Epithelial cell of esophagus (primary cell): ENCODE measurements at regions not wholly inside any gene's neighbourhood (a gene's known extent, or its start where the extent isn't known, plus 50 kb on each side); places are given as distances from the start of the nearest gene placed in this dataset.
A peak's percentile ranks its signal among the peaks of the same experiment; 100 is the strongest.
"Not testable (repeated sequence)": the region's sequence is repeated elsewhere in the genome, so short reads cannot be mapped to it uniquely, and the experiment has no call there.

Experiments used
- DNase-seq: peaks from one replicate; pipeline ENCODE4 v3.0.0; 2010; ENCODE audit warnings: low read depth
- H3K4me3 ChIP-seq: 2 replicates; pipeline ENCODE4 v1.5.1; 2011; ENCODE audit warnings: mild to moderate bottlenecking, low read length, control low read depth
- TF ChIP-seq, protein P1 (sequence below): IDR thresholded peaks from 2 replicates; pipeline ENCODE4 v1.5.1; 2011; ENCODE audit warnings: low read depth, mild to moderate bottlenecking, low read length, control low read depth, inconsistent platforms; ENCODE audit not compliant: insufficient read depth; ENCODE audit errors: missing control alignments

DNA sequence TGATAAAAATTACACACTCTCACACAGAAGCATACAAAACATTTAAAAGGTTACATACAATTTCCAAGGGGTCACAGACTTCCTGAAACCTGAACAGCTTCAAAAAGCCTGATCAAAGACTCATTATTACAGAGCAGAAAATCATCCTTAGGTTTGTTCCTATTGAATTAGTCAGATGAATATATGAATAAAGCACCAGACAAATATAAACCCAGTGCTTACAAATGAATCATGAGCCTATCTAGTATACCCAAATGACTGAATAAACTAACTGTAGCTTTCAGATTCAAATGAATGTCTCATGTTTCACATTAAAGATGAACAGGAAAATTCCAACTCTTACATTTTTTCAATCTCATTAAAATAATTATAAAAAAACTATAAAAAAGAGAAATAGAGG is 550.3 kb downstream of the SUCLG1 start:
- peak; percentile 23 for DNase-seq
- TF ChIP-seq, protein P1, sequence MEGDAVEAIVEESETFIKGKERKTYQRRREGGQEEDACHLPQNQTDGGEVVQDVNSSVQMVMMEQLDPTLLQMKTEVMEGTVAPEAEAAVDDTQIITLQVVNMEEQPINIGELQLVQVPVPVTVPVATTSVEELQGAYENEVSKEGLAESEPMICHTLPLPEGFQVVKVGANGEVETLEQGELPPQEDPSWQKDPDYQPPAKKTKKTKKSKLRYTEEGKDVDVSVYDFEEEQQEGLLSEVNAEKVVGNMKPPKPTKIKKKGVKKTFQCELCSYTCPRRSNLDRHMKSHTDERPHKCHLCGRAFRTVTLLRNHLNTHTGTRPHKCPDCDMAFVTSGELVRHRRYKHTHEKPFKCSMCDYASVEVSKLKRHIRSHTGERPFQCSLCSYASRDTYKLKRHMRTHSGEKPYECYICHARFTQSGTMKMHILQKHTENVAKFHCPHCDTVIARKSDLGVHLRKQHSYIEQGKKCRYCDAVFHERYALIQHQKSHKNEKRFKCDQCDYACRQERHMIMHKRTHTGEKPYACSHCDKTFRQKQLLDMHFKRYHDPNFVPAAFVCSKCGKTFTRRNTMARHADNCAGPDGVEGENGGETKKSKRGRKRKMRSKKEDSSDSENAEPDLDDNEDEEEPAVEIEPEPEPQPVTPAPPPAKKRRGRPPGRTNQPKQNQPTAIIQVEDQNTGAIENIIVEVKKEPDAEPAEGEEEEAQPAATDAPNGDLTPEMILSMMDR, result no peak
- H3K4me3 ChIP-seq, result no peak overlapping the region

DNA sequence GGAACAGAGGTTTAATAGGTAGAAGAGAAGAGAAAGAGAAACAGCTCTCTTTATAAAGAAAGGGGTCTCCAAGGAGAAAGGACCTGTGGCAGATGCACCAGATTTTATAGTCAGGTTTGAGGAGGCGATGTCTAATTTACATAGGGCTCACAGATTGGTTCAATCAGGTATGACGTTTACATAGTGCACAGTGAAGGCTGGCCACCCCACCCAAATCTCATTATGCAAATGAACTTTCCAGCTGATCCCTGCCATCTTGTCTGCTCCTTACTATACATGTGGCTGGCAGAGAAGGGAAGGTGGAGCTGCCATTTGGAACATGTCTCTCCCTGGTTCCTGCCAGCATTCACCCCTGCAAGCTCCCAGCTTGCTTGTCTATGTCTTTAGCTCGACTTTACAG is 557.8 kb downstream of the SUCLG1 start:
- H3K4me3 ChIP-seq, result no peak overlapping the region
- no peak for DNase-seq
- TF ChIP-seq, protein P1, result no peak

DNA sequence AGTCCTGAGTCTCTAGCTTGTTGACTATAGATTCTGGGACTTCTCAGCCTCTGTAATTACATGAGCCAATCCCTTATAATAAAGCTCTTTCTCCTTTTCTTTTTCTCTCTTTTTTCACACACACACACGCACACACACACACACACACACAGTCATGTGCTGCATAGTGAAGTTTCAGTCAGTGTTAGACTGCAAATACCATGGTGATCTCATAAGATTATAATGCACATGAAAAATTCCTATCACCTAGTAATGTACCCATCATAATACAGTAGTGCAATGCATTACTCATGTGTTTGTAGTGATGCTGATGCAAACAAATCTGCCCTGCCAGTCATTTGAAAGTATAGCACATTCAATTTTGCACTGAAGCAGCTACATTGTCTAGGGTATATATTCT is 558.2 kb downstream of the SUCLG1 start:
- TF ChIP-seq, protein P1, result no peak
- DNase-seq, result peak; percentile 89
- no peak overlapping the region for H3K4me3 ChIP-seq

DNA sequence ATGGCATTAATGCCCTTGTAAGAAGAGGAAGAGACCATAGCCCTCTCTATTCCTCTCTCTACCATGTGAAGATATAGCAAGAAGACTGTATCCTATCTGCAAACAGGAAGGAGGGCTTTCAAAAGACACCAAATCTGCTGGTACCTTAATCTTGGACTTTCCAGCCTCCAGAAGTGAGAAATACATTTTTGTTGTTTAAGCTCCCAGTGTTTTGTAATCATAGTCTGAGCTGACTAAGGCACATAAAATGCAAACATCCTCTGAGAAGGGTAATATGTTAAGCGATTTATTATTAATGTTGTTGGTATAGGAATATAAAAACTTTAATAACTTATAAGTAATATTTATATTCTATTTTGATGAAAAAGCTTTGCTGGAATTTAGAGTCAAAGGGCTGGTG is 559.8 kb downstream of the SUCLG1 start:
- TF ChIP-seq, protein P1, result no peak
- peak; percentile 65 for DNase-seq

DNA sequence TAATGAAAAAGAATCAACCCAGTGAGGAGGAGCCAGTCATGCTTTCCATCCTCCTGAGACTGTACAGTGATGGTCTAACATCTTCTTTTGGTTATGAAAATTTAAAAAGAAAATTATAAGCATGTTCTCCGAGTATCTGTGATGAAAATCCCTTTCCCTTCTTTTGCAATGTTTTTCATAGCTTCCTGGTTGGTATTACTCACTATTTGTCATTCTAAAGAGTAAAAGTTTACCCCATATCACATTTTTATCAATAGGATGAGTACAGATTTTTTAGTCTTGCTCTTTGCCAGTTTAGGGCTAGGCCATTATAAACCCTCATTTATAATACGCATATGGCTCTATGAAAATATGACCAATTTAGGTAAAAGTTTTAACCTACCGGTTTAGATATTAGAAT is 564.1 kb downstream of the SUCLG1 start:
- peak; percentile 43 for DNase-seq
- H3K4me3 ChIP-seq, result no peak overlapping the region
- TF ChIP-seq, protein P1, result no peak

More for the DNA sequence above, 559.8 kb downstream of the SUCLG1 start:
- no peak overlapping the region for H3K4me3 ChIP-seq

DNA sequence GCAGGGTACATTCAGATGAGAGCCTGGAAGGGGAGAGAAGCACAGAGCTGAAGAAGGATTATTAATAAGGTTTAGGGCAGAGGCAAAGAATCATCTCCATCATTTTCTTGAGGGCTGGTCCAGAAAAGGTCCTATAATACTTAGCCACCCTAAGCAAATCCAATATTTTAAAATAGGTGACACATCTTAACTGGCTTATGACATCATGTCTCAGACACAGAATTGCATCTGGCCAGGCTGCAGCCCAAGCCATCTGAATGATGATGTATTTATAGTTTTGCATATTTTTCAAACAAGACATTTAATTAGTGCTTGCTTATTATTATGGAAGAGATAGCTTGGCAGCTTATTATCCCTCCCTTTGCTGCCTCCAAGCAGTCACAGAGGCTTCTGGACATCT is 571.3 kb downstream of the SUCLG1 start:
- TF ChIP-seq, protein P1, result no peak
- no peak for DNase-seq
- no peak overlapping the region for H3K4me3 ChIP-seq

DNA sequence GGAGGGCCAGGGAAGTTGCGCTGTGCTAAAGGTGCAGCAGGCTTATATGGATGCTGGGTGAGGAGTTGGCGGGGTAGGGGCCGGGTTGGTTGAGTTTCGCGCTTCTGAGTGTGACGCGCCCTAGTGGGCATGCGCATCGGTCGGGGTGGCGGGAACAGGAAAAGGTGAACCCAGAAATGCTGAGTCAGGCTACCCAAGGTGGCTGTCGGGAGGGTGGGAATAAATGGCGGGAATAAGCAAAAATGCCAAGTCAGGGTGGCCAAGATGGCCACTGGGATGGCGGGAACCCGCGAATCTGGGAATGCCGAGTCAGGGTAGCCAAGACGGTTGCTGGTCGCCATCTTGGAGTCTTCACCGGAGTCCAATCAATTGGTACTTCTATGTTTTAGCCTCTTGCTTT is 580.0 kb downstream of the SUCLG1 start:
- TF ChIP-seq, protein P1, result no peak
- DNase-seq, result no peak
- H3K4me3 ChIP-seq, result no peak overlapping the region

DNA sequence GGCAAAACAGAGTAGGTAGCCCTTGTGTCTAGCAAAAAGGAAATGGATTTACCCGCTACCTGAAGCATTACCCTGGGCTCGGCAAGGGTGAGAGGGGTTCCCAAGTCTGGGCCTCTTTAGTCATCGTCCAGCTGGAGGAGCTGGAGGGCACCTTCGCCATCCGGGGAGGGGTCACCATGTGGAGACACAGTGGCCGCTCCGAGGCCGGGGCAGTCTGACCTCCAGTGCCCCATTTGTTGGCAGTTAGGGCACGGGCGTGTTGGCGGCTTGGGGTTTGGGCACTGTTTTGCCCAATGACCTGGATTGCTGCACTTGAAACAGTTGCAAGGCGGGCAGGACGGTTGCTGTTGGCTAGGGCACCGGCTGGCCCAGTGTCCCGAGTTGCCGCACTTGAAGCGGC is 581.8 kb downstream of the SUCLG1 start:
- not testable (repeated sequence) for DNase-seq, H3K4me3 ChIP-seq
